ENCODE measurements at regions not wholly inside any gene's neighbourhood (a gene's known extent, or its start where the extent isn't known, plus 50 kb on each side); places are given as distances from the start of the nearest gene placed in this dataset.

- TF ChIP-seq, protein P1, sequence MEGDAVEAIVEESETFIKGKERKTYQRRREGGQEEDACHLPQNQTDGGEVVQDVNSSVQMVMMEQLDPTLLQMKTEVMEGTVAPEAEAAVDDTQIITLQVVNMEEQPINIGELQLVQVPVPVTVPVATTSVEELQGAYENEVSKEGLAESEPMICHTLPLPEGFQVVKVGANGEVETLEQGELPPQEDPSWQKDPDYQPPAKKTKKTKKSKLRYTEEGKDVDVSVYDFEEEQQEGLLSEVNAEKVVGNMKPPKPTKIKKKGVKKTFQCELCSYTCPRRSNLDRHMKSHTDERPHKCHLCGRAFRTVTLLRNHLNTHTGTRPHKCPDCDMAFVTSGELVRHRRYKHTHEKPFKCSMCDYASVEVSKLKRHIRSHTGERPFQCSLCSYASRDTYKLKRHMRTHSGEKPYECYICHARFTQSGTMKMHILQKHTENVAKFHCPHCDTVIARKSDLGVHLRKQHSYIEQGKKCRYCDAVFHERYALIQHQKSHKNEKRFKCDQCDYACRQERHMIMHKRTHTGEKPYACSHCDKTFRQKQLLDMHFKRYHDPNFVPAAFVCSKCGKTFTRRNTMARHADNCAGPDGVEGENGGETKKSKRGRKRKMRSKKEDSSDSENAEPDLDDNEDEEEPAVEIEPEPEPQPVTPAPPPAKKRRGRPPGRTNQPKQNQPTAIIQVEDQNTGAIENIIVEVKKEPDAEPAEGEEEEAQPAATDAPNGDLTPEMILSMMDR (conservative IDR thresholded peaks at IDR 0.05 in 1 of 2, IDR thresholded peaks at IDR 0.05 in 1 of 2; ENCODE audit: extremely low read depth in 1 of 2, insufficient read depth in 1 of 2, low read depth in 1 of 2, low read length in 2 of 2) = no peak
- TF ChIP-seq EZH2 (IDR thresholded peaks at IDR 0.05; ENCODE audit: borderline replicate concordance, low read length) = no peak
Observed at GRCh38 chr1:244211559-244211944, 160.5 kb downstream of the ZBTB18 start.

Data from mammary epithelial cell (primary cell).